ENCODE measurements at regions not wholly inside any gene's neighbourhood (a gene's known extent, or its start where the extent isn't known, plus 50 kb on each side); places are given as distances from the start of the nearest gene placed in this dataset.

DNA sequence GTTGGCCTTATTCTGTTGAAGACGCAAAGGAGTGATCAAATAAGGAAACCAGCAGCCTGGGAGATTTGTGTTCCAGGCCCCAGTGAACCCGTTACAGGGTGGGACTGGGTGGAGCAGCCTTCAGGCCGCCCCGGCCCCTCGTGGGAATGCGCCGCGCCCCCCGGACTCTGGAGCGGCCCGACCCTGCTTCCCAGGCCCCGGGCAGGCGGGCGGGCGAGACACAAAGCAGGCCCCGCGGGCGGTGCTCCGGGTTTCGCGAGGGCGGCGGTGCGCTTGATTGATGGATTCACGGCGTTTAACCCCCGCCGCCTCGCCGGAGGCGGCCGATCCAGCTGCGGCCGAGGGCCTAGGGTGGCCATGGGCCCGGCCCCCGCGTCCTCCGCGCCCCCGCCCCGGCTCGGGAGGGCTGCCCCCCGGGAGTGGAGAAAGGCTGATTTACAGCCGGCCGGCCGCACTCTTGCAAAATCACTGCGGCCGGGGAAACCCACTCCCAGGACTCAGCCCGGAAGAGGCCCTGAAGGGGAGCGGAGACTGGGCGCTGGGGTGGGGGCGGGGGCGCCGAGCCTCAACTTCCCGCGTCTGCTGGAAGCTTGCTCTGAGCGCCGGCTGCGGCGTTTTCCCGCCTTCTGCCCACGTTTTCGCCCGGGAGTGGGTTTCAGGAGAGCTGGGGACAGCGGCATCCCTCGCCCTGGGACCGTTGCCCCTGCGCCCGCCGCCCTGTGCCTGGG is 299.6 kb upstream of the NFE2L3 start:
- DNase-seq: peak; percentile 18

DNA sequence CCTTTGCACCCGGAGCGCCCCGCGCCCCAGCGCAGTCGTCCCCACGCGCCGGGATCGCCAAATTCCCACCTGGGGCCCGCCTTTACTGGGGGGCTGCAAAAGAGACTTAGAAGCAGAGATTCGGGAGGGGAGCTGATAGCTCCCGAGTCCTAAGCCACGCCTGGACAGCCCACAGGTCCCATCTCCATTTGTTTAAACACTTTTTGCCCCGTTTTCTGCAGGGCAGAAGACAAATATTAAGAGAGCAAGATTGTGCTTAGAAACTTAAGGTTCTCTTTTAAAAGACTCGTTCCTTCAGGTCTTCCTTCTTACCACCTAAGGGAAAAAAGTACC is 299.1 kb upstream of the NFE2L3 start:
- no peak for DNase-seq

DNA sequence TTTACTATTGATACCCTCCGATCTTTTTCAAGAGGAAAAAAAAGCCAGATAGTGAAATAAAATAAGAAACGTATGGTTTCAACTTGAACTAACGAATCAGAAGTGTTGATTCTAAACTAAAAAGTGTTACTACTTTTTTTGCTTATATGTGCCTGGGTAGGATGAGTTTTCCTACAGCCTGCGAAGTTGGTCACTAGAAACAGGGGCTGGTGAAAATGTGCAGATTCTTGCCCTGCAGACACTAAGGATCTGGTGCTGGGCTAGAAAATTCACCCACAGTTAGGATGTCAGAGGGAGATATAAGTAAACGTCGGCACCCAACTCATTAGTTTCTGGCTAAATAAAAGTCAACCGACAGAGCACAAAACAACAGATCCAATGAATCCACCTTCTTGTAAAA is 298.7 kb upstream of the NFE2L3 start:
- DNase-seq: no peak

DNA sequence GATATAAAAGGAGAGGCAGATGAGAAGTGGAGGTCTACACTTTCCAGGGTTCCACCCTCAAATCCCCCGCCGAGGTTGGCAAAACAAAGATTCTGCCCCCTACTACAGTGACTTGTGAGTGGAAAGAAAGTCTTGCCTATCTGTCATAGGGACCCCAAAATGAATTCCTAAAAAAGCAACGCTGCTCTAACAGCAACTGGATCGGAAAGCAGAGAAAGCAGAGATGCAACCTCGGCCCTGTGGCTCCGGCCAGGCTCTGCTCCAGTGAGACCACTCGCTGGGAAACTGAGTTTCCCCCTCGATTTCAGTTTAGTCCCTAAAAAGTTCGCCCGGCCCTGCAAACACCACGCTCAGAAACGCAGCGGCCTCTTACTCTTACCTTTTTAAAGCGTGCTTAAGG is 297.9 kb upstream of the NFE2L3 start:
- DNase-seq: no peak

DNA sequence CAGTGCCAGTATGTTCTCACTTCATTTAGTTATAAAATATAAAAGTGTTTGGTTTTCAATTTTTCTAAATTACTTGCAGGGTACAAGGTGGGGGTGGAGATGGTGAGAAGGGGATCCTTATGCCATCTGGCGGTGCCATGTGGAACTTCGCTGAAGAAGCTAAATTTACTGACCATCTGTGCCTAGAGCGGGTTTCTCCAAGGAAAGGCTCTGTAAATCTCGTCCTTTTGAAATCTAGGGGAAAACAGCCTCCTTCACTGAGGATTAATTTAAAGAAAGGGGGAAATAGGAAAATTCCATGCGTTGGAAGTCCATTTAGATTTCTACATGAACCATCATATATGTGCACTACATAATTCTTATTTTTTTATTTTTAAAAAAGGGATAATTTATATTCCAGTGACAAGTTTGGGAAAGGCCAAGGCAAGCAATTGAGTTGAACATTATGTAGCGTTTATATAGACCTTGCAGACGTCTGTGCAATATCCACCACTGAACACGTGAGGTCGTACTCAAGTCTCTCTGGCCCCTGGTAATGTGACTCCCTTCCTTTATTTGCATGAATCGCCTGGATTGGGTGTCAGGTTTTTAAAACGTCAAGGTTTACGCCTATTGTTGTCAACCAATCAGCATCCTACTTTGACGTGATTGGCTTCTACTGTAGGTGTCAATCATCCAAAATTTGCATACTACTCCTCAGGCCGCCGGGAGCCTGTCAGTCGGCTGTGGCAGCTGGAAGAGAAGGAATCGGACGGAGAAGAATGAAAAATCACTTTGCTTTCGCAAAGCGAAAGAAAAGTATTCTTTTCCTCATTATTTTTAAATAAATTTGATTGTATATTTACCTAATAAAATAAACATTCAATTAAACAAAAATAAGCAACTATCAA is 297.1 kb upstream of the NFE2L3 start:
- peak; percentile 79 for DNase-seq

DNA sequence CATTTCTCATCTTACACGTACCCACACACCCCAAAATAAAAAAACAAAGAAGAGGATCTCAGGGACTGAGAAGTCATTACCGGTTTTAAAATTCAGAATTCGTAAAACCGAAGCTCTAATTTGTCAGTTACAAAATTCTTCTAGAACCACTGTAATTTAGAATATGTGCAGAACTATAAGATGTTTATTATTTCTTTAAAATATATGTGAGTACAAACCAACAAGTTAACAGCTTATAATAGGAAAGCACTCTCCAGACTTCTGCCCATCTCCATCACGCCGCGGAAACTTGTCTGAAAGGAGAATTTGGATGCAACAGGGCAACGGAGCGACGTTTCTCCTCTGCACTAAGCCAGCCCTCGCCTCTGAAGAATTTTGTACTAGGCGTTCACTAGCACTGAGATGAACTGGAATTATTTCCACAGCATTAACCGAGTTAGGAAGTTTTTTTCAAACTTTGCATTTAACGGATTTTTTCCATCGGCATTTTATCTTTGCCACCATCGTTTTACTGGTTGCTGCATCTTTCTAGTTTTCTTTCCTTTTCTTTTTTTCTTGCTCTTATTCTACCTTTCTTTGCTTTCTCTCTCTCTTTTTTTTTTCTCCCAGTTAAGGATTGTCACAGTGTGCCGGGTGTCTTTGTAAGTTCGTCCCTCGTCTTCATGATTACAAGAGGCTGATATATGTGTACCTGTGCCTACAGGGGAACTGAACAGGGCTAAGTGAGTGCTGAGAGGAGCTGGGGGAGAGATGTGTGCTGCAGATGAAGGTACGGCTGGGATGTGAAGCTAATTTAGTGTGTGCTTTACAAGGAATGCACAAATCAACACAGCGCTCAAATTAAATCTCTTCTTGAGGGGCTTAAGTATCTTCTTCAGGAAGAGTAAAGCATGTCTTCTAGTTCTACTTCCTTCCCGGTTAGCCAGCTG is 295.9 kb upstream of the NFE2L3 start:
- no peak for DNase-seq

DNA sequence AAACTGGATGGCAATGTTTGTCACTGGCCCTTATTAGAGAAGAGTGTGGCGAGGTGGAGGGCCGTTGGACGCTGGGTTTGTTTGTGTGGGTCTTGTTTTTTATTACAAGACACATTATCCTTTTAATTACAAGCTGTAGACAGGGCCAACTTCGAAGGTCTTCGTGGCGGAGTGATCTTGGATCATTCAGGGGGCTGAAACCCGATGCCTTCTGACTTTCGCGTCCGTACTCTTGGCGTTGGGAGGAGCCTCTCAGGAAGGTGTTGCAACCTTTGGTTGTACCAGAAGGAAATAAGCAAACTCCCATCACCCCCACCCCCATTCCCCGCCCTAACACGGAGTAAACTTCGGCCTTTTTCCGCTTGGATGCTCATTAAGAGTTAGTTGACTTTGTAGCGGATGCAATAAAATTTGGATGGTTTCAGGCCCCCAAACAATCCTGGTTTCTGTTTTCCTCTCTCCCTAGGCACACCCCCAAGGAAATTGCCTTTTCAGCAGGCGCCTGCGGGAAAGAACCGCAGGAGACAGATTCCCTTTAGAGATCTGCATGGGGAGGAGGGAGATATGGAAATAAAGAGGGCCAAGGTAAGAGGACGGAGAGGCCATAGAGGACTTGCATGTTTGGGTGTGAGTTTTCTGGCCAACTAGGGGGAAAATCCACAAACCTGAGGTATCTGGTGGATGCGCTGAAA is 294.5 kb upstream of the NFE2L3 start:
- no peak for DNase-seq

DNA sequence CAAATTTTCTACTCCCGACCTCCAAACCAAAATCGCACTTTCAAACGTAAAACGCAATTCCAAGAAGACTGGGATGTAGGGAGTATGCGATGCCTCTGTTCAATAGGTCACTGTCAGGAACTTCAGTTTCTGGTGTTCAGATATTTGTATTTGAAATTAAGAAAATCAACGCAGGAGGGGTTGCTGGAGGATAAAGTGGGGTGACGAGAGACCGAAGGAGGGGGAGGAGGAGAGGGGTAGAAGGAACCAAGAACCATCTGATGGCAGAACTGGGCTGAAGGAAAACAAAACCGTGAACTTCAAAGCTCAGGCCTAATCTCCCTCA is 293.8 kb upstream of the NFE2L3 start:
- DNase-seq: no peak

DNA sequence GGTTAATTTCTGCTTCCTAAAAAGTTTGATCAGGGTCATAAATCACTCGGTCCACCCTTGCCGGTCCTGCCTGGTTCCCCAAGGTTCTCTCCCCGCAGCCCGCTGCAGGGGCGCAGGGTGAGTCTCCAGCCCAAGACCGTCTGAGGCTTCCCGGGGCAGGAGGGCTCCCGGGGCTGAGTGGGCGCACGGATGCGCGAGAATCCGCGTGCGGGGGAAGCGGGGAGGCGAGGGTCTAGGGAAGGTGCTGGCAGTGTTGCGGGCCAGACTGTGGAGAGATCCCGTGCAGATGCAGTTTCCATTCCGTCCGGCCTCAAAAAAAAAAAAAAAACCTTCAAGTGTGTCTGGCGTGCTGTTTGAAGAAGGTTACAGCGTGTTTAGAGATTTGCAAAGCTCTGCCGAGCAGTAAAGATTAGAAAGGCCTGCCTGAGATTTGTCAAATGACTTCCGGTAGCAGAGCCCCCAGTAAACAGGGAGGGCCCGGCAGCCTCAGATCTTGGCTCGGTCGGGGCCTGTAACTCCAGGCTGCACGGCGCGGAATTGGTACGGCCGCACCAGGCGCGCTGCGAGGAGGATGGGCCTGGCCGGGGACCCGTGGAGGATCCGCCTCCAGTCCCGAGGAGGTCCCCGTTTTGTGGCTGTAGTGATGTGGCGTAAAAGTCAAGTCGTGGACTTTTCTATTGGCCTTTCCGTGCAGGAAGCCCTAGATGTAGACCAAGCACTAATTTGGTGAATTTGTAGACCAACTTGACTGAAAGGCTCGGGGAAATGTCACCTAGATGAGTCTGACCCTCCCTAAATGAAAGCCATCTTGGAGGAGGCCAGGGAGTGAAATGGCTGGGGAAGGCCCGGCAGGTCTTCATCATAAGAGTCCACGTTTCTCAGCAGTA is 293.2 kb upstream of the NFE2L3 start:
- no peak for DNase-seq

DNA sequence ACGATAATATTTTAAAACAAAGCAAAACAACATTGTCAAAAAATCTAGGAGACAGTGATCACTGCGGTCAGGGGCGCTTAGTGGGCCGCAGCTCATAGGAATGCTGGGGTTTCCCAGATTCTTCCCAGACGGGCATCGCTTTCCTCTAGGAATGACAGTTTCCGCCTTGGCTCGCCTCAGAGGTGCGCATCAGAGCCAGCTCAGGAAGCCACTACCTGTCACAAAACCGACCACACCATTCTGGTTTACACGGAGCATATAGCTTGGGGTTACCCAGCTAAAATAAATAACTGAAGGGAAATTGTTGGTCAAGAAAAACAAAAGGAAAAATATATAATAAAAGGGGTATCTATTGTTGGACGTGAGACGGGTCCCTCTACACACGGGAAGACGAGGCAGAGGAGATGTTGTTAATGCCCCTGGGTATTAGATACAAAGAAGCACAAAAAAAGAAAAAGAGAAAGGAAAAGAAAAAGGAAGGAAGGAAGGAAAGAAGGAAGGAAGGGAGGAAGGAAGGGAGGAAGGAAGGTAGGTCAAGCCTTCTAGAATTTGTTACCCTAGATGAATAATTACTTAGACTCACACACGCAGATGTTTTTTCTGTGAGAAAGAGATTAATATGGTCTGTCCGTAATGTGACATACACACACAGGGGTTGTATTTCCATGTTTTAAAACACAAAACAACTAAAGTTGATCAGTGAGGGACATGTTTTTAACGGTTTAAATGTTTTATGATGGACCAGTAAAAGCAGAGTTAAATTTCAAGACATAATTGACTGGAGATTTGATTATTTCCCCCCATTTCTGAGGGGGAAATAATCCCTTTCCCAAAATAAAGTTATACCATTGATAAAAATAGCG is 292.4 kb upstream of the NFE2L3 start:
- no peak for DNase-seq

DNA sequence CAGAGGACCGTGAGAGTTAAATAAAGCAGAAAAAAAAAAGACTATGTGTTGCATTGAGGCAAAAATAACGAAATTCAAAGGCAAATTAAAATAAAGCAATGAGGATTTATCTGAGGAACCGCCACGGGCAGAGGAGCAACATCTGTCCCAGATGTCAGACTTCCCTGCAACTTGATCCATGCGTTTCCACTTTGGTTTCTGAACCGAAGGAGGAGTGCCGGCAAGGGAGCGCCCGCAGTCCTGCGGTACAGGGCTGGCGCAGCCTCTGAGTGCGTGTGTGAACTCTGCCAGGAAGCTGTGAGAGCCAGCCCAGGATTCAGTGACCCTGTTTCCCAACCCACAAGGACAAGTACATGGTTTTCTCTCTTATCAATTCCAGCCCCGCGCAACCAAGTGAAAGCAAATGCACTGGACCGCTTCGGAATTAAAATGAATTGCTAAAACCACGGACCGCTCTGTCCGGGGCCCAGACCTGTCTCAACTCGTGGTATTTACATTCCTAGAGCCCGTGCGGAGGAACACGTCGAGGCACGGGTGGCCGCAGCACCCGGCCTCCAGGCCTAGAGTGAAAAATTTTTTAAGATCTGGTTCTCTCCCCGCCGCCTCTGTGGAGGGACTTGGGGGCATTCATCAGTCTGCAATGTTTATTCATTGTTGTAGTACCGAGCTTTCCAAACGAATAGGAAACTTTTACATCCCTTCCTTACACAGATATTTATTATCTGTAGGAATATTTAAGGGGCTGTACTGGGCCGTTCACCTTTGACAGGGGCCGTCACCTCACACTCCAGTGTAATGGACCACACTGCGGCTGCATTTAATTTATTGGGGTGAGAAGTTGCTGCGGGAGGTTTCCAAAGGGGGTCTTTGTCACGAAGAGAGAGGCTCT is 291.5 kb upstream of the NFE2L3 start:
- peak; percentile 49 for DNase-seq

DNA sequence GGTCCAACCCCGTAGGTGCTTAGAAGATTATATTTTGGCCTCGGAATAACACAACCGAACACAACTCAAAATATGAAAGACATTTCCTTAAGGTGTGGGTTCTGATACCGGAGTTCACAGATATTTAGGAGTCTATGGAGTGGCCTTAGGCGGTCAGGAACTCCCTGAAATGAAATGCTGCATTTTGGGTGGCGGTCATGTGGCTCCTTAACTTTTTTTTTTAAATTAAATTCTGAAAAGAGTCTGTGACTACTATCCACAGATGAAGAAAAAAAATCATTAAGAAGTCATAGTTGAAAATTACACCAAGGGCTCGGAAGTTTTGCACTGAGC is 290.9 kb upstream of the NFE2L3 start:
- DNase-seq: no peak

DNA sequence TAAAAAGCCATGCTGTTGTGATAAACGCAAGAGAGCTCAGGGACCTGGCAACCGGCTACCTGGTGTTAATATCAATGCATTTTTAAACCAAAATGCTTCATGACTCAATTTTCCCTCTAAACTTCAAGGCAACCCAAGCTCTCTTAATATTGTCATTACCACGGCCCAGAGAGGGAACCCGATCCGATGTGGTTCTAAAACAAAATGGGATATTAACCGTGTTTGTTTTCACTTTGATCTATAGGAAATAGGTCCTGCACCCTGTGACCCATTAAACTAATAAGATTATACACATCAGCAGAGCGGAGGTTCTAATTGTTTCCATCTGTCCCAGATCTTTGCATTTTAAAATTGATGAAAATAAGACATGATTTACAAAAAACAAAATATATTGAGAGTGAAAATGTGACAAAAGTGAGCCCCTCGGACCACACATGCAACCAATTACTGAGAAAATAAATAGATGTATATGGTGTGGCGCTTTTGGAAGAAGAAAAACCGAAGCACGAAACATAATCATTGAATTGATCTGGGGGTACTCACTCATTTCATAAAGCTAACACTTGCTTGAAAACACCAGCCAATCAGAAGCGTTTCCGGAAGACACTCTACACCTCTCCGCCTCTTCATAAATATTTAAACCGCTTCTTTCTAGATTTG is 290.3 kb upstream of the NFE2L3 start:
- DNase-seq: no peak

DNA sequence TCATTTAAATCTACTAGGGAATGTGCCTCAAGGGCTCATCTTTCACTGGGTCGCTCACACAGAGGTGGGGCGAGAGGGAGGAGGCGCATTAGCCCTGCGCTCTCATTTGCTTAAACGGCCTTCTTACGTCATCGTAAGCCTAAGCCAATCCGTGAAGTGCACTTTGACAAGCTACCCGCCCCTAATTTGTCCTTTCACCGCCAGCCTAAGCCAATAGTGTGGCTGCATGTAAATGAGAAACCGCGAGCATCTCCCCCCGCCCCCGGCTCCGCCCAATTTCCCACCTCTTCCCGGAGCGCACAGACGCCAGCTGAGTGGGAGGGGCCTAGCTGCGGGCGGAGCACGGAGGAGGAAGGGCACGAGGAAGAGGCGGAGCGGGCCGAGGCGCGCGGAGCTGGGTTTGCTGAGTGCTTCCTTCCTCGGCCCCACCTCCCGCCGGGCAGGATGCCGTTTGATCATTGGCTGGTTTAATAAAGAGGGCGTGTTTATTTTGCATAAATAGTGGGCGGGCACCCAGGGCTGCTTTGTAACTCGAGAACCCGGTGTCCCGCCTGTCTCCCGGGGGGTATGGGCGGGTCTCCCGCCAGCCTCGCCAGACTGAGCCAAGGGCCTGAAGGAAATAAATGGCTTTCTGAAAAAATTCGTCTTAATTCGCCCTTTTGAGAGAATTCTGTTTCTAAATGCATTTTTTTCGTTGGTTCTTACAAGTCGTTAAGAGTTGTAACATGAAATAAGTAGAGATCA is 289.6 kb upstream of the NFE2L3 start:
- DNase-seq: peak; percentile 100

DNA sequence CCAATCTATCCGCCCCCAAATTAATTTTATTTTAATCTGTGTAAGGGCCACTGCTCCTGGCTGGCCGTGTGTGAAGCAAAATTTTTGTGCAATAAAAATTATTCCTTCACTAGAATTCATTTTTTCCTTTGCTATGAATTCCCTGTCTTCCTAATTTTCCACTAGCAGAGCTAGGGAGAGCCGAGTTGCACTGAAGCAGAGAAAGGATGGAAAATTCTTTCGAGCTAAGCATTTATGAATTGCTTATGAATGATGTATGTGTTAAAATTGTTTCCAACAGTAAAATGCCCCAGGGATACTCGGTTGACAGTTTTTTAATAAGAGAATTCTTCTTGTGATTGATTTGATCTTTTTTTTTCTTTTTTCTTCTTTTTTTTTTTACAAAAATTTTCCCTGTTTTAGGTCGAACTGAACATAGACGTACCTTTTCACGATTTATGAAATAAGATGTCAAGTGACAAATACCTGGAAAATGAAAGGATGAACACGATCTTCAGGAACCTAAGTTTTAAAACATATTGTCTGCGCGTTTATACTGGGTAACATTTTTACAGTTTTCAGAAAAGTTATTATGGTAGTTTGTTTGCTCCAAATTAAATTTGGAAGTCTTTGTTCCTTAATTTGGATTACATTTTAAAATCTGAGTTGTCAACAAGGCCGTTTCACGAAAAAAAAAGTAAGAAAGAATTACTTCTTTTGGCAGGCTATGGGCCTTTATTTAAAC is 288.8 kb upstream of the NFE2L3 start:
- DNase-seq: no peak

DNA sequence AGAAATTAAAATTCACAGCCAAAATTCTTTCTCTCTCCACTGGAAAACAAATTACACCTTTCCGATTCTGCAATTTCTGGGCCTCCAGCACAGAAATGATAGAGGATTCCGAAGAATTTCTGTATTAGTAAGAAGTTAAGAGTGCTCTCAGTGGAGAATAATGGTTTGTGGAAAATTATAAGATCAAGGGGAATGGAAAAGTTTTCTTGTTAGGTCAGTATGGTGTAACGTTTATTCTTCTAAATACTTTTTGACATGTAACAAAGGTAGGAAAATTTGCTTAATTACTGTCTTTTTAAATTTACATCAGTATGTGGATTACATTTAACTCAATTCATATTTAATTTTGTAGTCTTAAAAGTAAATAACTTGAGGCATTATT is 288.3 kb upstream of the NFE2L3 start:
- DNase-seq: no peak

DNA sequence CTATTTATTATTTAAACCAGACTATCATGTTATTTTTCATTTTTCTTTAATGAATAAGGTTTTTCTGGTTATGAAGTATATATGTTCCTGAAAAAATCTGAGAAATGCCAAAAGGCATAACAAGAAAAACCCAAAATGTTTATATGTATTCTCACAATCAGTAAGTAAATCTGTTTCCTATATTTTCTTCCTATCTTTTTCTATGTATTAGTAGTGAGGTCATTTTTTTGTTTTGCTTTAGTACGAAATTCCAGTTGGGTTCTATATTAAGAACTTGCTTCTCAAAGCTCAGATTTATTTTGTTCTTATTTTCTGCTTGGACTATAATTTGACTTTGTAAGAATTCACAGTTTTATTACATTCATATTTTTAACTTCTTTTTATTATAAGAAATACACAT is 287.5 kb upstream of the NFE2L3 start:
- no peak for DNase-seq

Measured in EL (cell line).